GM18508 (cell line): ENCODE measurements at regions not wholly inside any gene's neighbourhood (a gene's known extent, or its start where the extent isn't known, plus 50 kb on each side); places are given as distances from the start of the nearest gene placed in this dataset.
"Not testable (repeated sequence)": the region's sequence is repeated elsewhere in the genome, so short reads cannot be mapped to it uniquely, and the experiment has no call there.

ENCODE experiments used
- ATAC-seq: cut with Tn5 transposase; IDR thresholded peaks from one replicate; pipeline ENCODE4 v1.9.1; 2021; ENCODE audit warnings: moderate number of reproducible peaks; ENCODE audit not compliant: insufficient read depth, unreplicated experiment

DNA sequence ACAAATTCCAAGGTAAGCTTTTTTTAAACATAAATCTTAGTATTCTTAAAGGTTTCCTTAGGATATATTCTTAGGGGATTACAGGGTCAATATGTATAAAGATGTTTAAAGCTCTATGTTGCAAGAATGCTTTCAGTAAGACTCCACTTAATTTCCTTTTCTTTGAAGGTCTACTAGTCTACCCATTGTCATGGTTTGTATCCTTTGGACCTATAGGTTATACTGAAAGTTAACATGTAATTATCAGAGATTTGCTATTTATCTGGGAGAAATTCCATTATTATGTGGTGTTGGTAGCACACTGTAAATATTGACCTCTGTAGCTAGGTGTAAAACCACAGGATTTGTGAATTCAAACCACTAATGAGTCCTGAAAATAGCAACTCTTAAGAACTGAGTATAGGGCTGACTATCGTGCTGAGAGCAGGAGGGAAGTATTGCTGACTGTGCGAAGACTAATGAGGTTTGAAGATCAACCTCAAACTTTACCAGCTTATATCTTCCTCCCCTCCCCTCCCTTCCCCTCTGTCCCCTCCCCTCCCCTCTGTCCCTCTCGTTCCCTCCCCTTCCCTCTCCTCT lies 85.6 kb downstream of the GADD45G start:
- peak; percentile 78 for ATAC-seq

DNA sequence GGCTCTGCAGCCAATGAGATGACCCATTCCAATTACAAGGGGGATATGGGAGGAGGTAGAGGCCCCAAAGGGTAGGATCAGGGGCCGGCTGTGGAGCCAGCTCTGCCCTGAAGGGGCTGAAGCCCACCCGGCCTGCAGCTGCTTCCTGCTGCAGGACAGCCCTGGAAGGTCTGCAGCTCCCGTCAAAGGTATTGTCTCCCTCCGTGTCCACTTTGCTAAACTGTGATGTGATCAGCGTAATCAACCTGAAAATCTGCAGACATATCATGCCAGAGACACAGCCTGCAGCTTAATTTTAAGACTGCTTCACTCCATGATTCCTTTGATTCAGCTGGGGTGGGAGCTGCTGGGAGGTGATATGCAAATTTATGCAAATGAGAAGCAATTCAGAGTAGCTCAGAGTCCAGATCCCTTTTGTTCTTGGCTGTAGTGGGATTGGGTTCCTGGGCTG lies 90.7 kb downstream of the GADD45G start:
- ATAC-seq, result no peak

DNA sequence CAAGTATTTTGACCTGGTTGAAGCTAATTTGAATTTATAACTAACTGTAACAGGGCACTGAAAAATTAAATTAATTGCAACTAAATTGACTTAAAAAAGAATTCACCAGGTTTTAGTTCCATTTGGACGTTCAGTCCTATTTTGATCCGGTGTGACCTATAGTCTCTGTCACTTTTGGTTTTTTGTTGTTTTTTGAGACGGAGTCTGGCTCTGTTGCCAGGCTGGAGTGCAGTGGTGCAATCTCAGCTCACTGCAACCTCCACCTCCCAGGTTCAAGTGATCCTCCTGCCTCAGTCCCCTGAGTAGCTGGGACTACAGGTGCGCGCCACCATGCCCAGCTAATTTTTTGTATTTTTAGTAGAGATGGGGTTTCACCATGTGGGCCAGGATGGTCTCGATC lies 91.2 kb downstream of the GADD45G start:
- ATAC-seq, result not testable (repeated sequence)

DNA sequence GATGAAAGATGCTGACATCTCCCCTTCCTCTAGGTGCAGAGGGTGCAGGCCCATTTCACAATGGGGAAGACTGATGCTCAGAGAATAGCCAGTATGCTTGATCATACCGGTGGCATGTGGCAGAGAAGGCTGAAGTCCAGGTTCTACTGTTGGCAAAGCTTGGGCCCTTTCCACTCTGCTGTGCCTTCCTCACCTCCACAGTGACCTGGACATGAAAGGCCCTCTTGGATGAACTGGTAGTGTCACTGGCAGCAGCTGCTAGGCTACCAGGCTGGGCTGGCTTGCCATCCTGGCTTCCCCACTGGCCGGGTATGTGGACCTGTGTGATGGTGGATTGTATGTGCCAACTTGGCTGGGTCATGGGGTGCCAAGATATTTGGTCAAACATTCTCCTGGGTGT lies 92.0 kb downstream of the GADD45G start:
- ATAC-seq, result no peak

DNA sequence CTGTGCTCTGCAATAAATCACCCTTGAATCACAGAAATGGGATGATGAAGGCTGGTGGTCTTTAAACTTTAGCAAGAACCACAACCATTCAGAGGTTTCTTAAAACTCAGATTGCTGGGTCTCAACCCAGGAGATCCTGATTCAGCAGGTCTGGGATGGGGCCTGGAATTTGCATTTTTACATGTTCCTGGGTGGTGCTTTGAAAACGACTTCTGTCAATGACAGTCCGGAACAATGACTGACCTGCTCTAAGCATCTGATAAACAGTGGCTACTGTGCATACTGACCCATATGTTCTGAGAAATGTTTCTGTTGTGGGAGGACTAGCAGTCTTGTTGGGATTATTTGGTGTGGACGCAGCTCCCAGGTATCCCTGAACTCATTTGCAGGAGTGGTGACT lies 92.7 kb downstream of the GADD45G start:
- ATAC-seq, result no peak

DNA sequence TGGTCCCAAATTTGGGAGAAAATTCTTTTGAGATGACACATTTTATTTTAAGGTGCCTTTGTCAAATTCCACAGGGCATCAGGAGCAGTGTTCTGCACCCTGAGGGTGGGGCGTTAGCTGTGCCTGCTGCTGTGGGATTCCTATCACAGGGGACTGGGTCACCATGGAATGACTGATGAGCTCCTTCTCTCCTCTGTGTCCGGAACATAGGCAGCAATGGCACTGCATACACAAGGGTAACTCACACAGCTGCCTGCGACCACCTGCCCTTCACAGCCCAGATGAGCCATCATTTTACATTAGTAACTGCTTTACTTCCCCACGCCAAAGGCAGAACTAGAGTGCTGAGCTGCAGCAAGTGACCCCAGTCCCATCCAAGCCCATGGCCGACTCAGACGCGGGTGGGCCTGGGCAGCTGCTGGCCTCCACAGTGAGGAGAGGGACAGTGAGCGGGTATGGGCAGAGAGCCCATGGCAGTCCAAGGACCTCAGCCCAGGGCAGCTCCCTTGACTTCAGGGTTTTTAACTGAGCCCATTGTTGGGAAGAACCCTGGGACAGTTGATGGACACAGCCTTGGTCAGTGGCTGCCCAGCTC lies 93.7 kb downstream of the GADD45G start:
- no peak for ATAC-seq

DNA sequence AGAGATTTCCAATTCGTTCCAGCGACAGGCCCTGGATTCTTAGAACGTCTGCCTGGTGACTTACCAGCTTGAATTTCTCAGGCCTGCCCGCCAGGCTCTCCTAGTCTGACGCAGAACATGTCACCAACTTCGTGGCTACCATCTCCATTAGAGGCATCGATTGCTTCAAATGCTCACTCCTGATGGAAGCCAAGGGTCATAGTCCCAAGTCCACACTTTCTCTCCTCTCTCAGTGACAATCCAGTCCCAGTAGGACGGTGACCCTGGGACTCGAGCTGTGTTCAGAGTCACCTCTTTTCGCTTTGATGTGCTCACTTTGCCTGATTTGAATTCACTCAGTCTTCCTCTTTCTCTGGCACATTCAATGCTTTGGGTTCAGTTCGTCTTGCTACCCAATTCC lies 94.8 kb downstream of the GADD45G start:
- ATAC-seq, result no peak

DNA sequence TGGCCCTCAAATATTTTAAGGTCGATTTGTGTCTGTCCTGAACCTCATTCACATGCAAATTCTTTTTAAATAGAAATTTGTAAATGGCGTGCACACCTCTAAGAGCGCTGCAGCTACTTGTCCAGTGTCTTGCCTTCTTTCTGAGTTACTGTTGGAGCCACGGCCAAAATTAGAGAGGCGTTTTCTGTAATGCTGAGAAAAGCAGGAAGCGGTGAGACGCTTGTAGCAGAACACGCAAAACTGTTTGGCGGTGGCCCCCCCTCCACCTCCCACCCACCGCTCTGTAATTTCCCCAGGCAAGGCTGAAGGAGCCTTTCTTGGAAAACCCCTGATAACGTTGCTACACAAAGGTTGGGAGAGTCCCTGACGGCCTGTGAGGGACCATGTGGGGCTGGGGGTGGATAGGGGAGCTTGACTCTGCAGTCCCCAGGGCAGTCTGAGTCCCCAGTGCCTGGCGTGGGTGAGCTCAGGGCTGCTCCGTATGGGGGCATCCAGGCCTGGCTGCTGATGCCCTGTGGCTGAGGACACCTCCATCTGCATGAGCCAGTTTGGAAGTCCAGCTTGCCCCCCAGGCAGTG lies 96.5 kb downstream of the GADD45G start:
- no peak for ATAC-seq

DNA sequence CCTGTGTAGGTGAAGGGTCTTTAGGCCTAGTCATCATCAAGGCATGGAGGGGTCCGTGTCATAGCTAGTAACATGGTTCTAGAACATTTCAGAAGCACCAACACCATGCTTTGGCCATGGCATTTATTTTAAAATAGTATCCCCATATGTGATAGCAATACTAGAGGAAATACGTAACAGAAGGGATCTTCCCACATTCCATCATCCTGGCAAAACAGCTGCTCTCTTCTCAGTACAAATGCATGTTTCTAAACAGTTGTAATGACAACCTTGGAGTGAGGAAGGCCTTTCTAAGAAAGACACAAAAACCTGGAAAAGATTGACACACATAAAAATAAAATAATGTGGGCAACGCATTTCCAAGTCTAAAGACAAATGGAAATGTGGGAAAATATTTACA lies 97.6 kb downstream of the GADD45G start:
- ATAC-seq, result no peak

DNA sequence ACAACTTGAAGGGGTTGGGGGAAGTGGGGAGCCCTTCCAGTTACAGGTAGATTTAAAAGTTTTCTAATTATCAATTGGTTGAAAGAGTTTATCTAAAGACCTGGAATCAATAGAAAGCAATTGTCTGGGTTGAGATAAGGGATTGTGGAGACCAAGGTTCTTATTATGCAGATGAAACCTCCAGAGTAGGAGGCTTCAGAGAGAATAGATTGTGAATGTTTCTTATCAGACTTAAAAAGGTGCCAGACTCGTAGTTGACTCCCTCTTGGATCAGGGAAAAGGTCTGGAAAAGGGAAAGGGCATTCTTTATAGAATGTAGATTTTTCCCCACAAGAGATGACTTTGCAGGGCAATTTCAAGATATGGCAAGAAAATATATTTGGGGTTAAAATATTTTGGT lies 100.8 kb downstream of the GADD45G start:
- no peak for ATAC-seq

DNA sequence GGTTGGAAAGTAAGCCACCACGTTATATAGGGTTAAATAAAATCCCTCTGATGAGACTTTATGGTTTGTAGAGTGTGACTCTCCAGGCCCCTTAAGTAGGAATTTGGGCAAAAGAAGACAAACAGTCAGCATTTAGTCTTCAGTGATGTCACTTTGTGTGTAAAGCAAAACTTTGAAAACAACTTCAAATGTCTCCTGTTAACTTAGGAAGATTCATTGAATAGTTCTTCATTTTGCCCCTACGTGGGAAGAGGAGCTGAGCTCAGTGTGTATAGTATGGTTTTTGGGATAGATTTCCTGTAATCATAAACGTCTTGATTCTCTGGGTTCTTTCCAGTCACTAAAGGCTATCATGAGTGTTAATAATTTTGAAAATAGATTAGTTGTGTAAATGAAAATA lies 101.3 kb downstream of the GADD45G start:
- no peak for ATAC-seq

DNA sequence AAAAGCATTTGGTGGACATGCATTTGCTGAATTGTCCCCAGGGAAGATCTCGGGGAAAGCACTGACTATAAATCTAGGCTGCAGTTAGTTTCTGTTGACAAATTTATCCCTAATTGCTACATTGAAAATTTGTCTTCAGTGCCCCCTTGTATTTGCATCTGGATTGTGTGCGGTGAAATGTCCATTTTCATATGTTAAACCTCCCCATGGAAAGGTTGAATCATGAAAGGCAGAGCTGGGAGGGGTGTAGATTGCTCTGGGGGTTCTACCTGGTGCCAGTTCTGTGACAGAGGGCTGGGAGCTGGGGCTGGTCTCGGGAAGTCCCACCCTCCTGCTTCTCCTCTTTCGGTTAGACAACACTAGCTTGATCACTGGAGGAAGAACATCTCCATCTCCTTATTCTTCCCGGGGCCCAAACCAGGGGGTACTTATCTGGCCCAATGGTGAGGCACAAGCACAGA lies 101.9 kb downstream of the GADD45G start:
- no peak for ATAC-seq

DNA sequence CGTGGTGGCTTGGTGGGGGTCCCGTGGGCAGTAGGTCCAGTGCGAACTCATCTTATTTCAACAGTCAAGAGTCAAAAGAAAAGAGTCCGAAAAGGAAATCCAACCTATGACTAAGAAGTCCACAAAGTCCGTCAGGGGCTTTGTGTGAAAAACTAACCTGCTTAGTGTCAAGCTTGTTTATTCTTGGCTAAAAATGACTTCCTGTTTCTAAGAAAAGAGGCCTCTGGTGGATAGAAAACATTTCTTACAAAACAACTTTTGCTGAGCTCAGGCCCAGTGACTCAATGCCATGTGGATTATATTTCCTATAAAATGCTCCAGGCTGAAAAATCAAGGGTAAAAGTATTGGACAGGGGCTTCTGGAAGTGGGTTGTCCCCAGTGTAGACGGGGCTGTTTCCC lies 105.9 kb downstream of the GADD45G start:
- no peak for ATAC-seq

DNA sequence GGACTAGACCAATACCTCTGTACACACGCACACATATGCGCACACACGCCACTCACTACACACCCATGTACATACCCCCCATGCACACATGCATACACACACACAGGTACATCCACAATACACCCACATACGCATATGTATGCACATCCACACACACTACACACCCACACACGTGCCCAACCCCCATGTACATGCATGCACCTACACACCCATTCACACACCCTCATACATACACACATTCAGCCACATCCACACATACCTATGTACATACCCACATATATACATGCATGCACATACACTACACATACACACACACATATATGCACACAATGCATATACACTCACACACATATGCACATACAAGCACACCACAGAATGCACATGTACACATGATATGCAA lies 107.1 kb downstream of the GADD45G start:
- no peak for ATAC-seq

DNA sequence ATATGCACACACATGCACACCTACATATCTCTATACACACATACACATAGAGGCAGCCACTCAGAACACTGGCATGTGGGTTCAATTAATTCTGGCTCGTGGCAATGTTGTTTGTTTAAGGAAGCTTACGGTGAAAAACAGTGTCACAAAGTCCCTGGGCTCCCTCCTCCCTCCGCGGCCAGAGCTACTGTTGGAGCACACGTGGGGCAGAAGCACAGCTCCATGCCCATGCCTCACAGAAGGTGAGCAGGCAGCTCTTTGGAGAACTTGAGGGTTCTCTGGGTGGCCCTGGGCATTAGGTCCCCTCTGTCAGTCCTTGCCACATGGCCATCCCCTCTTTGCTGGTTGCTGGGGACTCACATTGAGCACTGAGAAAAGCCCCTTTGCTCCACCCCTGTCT lies 107.5 kb downstream of the GADD45G start:
- no peak for ATAC-seq

DNA sequence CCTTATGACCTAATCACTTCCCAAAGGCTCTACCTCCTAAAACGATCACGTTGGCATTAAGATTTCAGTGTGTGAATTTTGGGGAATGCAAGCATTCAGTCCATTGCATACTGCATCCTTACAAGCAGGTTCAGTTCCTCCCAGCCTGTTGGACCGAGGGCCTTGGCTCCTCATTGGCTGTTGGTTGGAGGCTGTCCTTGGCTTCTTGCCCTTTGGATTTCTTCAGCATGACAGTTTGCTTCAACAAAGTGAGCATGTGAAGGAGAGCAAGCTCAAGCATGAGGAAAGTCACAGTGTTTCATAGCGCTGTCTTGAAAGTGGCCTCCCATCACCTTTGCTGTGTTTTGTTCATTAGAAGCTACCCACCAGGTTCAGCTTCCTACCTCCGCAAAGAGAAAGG lies 109.5 kb downstream of the GADD45G start:
- ATAC-seq, result no peak

DNA sequence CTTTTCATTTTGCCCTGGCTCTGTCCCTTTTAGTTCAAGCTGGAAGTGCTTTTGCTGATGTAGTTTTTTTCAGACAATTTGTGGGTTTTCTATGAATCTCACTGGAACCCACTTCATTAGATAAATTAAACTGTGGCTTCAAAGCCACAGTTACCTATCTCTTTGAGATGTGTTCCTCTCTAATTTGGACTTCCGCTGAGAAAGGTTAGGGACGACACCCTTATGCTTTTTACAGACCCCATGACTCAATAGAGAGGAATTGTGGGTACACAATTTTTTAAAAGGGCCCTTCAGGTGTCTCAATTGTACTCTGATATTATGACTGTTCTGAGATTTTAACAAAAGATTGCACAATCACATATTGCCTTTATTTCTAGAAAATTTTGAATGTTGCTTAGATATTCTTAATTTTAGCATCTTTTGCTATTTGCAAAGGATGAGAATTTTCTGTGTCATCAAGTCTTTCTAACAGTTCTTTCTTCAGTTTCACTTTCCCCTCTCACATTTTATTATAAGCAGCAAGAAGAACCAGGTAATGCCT lies 110.6 kb downstream of the GADD45G start:
- ATAC-seq, result no peak

DNA sequence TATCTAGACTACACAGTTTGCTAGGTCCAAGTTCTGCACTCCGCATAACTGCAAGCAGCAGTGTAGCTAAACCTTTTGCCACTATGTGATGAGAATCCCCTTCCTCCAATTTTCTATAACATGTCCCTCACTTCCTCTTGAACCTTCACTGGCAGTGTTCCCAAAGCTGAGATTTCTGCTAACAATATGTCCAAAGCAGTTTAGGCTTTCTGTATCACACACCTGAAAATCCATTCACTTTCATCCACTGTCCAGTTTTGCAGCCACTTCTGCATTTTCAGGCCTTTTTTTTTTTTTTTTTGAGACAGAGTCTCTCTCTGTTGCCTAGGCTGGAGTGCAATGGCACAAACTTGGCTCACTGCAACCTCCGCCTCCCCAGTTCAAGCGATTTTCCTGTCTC lies 111.1 kb downstream of the GADD45G start:
- no peak for ATAC-seq

DNA sequence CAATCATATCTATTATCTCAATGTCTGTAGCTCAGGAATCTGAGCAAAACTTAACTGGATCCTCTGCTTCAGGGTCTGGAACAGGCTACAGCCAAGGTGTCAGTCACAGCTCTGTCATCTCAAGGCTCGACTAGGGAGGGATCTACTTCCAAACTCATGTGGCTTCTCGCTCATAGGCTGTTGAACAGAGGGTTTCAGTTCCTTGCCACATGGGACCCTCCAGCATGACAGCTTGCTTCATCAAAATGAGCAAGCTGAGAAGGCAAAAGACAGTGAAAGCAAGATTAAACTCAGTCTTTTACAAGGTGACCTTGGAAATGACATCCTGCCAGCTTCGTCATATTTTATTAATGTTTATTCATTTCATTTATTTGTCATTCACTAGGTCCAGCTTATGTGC lies 111.7 kb downstream of the GADD45G start:
- no peak for ATAC-seq

DNA sequence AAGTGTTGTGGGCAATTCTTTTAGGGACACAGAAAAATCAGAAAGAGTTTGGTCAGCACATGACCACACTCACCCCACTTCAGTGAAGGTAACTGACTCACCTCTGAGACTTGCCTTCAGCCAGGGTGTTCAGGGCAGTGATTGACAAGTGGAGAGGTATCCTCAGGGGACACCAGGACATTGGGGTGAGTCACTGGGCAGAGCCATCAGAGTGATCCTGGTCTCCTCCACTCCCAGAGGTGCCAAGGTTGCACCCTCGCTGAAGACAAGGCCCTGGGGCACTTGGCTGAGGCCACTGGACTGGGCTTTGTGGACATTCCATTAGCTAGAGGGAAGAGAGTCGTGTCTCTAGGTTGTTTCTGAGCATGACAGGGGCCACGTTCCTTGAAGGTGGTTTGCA lies 113.4 kb downstream of the GADD45G start:
- ATAC-seq, result no peak

DNA sequence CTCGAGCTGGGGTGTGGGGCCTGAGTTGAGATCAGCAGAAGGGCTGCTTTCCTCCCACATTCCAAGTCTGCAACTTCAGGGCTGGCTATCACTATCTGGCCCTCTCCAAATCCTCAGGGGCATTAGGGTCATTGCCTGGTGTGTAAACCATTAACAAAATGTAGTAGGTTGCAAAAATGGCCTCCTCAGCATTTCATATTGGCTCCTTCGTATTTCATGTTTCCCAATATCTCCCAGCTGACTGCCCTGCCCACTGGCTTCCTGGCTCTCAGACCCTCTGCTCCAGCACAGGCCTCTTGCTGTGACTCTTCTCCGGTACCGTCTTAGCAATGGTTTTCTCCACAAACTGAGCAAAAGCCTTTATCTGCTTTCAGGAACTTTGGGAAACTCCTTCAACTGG lies 113.8 kb downstream of the GADD45G start:
- ATAC-seq, result no peak

DNA sequence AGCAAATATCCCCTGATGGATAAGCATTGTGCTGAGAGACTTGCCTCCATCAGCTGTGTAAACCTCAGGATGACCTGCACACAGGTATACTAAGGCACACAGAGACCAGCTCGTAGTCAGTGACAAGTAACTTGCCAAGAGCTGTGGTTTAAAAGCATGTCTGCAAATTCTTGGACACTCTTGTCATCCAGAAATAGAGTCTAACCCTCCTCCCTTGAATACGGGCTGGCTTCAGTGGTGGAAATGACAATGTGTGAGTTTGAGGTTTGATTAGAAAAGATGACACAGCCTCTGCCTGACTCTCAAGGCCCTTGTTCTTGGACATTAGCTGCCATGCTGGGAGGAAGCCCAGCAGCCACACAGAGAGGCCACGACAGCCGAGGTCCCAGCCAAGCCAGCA lies 114.4 kb downstream of the GADD45G start:
- ATAC-seq, result no peak
